ENCODE measurements at regions not wholly inside any gene's neighbourhood (a gene's known extent, or its start where the extent isn't known, plus 50 kb on each side); places are given as distances from the start of the nearest gene placed in this dataset.

DNA sequence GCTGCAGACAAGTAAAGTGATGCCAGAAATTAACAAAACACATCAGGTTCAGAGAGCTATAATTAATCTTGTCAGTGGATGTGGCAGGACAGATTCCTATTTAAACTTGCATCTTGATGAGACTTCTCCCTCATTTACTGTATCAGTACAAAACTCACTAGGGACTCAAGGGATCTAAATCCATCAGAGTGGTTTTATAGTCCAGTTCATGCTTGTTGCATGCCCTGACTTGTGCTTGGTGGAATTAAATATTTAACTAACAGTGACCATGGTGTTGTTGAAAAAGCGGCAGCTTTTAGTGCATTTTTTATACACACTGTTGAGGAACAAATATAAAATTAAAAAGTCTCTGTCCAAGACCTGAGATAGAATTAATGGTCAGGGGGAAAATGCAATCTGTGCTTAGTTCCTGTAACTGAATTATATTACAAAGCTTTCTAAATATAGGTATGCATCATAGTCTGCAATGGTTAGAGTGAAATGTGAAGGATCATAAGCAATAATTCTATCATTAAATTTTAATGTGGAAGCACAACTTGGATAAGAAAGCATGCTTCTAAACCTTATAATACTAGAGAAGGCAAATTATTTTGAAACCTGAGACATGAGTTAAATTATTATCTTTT is 1475.5 kb upstream of the TENM4 start:
- TF ChIP-seq, protein P1, sequence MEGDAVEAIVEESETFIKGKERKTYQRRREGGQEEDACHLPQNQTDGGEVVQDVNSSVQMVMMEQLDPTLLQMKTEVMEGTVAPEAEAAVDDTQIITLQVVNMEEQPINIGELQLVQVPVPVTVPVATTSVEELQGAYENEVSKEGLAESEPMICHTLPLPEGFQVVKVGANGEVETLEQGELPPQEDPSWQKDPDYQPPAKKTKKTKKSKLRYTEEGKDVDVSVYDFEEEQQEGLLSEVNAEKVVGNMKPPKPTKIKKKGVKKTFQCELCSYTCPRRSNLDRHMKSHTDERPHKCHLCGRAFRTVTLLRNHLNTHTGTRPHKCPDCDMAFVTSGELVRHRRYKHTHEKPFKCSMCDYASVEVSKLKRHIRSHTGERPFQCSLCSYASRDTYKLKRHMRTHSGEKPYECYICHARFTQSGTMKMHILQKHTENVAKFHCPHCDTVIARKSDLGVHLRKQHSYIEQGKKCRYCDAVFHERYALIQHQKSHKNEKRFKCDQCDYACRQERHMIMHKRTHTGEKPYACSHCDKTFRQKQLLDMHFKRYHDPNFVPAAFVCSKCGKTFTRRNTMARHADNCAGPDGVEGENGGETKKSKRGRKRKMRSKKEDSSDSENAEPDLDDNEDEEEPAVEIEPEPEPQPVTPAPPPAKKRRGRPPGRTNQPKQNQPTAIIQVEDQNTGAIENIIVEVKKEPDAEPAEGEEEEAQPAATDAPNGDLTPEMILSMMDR (IDR thresholded peaks at IDR 0.05; ENCODE audit: low read length) = no peak
- no peak for TF ChIP-seq EZH2 (IDR thresholded peaks at IDR 0.05; ENCODE audit: borderline replicate concordance, low read length)

Measured in OCI-LY1 (cell line).